Urothelium cell line (cell line): ENCODE measurements at regions not wholly inside any gene's neighbourhood (a gene's known extent, or its start where the extent isn't known, plus 50 kb on each side); places are given as distances from the start of the nearest gene placed in this dataset.

Experiments
- DNase-seq: peaks from one replicate; pipeline ENCODE4 v3.0.0; 2011; ENCODE audit warnings: low spot score, mixed read lengths
- FAIRE-seq: peaks from 2 replicates; lab custom pipeline; 2011; peaks lifted over from hg19 to GRCh38; lab: Jason Lieb, UNC

GRCh38 chr2:129729646-129730045 is 249.8 kb upstream of the RAB6C start:
- FAIRE-seq (no peak), DNase-seq (no peak)

GRCh38 chr2:129730979-129731378 is 248.5 kb upstream of the RAB6C start:
- FAIRE-seq (no peak), DNase-seq (no peak)

GRCh38 chr2:129731907-129732629 is 247.4 kb upstream of the RAB6C start:
- DNase-seq (no peak), FAIRE-seq (no peak)

GRCh38 chr2:129732630-129733026 is 246.8 kb upstream of the RAB6C start:
- FAIRE-seq, result no peak

GRCh38 chr2:129733041-129733440 is 246.4 kb upstream of the RAB6C start:
- DNase-seq (no peak), FAIRE-seq (no peak)

More at GRCh38 chr2:129732630-129733026, 246.8 kb upstream of the RAB6C start:
- no peak for DNase-seq

GRCh38 chr2:129733579-129733978 is 245.9 kb upstream of the RAB6C start:
- DNase-seq (no peak), FAIRE-seq (no peak)

GRCh38 chr2:129734343-129735034 is 245.0 kb upstream of the RAB6C start:
- FAIRE-seq (no peak), DNase-seq (no peak)

- DNase-seq, result no peak
- peak; percentile 99 for FAIRE-seq
Measured at GRCh38 chr2:129735576-129735975, 243.9 kb upstream of the RAB6C start.

GRCh38 chr2:129737660-129738527 is 241.6 kb upstream of the RAB6C start:
- FAIRE-seq (no peak), DNase-seq (no peak)

GRCh38 chr2:129738799-129739198 is 240.7 kb upstream of the RAB6C start:
- DNase-seq, result no peak
- FAIRE-seq, result no peak

- FAIRE-seq (no peak), DNase-seq (no peak)
Measured at GRCh38 chr2:129740504-129740903, 239.0 kb upstream of the RAB6C start.

GRCh38 chr2:129741165-129741564 is 238.3 kb upstream of the RAB6C start:
- no peak for FAIRE-seq
- DNase-seq, result no peak

GRCh38 chr2:129741623-129742022 is 237.8 kb upstream of the RAB6C start:
- no peak for FAIRE-seq
- no peak for DNase-seq

- DNase-seq (no peak), FAIRE-seq (no peak)
Measured at GRCh38 chr2:129742415-129743180, 236.9 kb upstream of the RAB6C start.

- FAIRE-seq, result no peak
- DNase-seq, result no peak
Measured at GRCh38 chr2:129744141-129744540, 235.3 kb upstream of the RAB6C start.

- FAIRE-seq, result no peak
- DNase-seq, result no peak
Measured at GRCh38 chr2:129744649-129745048, 234.8 kb upstream of the RAB6C start.

- no peak for FAIRE-seq
- no peak for DNase-seq
Measured at GRCh38 chr2:129747500-129748125, 231.9 kb upstream of the RAB6C start.

- no peak for FAIRE-seq
- DNase-seq, result no peak
Measured at GRCh38 chr2:129748250-129748649, 231.2 kb upstream of the RAB6C start.

- FAIRE-seq (no peak), DNase-seq (no peak)
Measured at GRCh38 chr2:129748653-129749052, 230.8 kb upstream of the RAB6C start.

- FAIRE-seq (no peak), DNase-seq (no peak)
Measured at GRCh38 chr2:129751409-129751808, 228.1 kb upstream of the RAB6C start.
